ENCODE measurements at regions not wholly inside any gene's neighbourhood (a gene's known extent, or its start where the extent isn't known, plus 50 kb on each side); places are given as distances from the start of the nearest gene placed in this dataset.

GRCh38 chr10:6919077-6919476, 339.0 kb upstream of the PRKCQ start:
- TF ChIP-seq CTCF (IDR thresholded peaks at IDR 0.05) (no peak), EZH2 (IDR thresholded peaks at IDR 0.05) (no peak)

Measured in neural progenitor cell (in vitro differentiated cells).